ENCODE measurements at regions not wholly inside any gene's neighbourhood (a gene's known extent, or its start where the extent isn't known, plus 50 kb on each side); places are given as distances from the start of the nearest gene placed in this dataset.
A peak's percentile ranks its signal among the peaks of the same experiment; 100 is the strongest.

- no peak for TF ChIP-seq RERE (CRISPR knock-in tag; IDR thresholded peaks at IDR 0.05; ENCODE audit: low read depth)
- TF ChIP-seq ATF7 (IDR thresholded peaks at IDR 0.05), result no peak
- no peak for TF ChIP-seq ATF7 (CRISPR knock-in tag; IDR thresholded peaks at IDR 0.05)
- TF ChIP-seq ZNF335 (CRISPR knock-in tag; IDR thresholded peaks at IDR 0.05), result no peak
- TF ChIP-seq, protein P1, sequence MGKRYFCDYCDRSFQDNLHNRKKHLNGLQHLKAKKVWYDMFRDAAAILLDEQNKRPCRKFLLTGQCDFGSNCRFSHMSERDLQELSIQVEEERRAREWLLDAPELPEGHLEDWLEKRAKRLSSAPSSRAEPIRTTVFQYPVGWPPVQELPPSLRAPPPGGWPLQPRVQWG (CRISPR knock-in tag; IDR thresholded peaks at IDR 0.05; ENCODE audit: borderline replicate concordance, low read depth), result no peak
- no peak for TF ChIP-seq SALL2 (CRISPR knock-in tag; IDR thresholded peaks at IDR 0.05)
- TF ChIP-seq CSRNP1 (CRISPR knock-in tag; IDR thresholded peaks at IDR 0.05), result no peak
- TF ChIP-seq, protein P2, sequence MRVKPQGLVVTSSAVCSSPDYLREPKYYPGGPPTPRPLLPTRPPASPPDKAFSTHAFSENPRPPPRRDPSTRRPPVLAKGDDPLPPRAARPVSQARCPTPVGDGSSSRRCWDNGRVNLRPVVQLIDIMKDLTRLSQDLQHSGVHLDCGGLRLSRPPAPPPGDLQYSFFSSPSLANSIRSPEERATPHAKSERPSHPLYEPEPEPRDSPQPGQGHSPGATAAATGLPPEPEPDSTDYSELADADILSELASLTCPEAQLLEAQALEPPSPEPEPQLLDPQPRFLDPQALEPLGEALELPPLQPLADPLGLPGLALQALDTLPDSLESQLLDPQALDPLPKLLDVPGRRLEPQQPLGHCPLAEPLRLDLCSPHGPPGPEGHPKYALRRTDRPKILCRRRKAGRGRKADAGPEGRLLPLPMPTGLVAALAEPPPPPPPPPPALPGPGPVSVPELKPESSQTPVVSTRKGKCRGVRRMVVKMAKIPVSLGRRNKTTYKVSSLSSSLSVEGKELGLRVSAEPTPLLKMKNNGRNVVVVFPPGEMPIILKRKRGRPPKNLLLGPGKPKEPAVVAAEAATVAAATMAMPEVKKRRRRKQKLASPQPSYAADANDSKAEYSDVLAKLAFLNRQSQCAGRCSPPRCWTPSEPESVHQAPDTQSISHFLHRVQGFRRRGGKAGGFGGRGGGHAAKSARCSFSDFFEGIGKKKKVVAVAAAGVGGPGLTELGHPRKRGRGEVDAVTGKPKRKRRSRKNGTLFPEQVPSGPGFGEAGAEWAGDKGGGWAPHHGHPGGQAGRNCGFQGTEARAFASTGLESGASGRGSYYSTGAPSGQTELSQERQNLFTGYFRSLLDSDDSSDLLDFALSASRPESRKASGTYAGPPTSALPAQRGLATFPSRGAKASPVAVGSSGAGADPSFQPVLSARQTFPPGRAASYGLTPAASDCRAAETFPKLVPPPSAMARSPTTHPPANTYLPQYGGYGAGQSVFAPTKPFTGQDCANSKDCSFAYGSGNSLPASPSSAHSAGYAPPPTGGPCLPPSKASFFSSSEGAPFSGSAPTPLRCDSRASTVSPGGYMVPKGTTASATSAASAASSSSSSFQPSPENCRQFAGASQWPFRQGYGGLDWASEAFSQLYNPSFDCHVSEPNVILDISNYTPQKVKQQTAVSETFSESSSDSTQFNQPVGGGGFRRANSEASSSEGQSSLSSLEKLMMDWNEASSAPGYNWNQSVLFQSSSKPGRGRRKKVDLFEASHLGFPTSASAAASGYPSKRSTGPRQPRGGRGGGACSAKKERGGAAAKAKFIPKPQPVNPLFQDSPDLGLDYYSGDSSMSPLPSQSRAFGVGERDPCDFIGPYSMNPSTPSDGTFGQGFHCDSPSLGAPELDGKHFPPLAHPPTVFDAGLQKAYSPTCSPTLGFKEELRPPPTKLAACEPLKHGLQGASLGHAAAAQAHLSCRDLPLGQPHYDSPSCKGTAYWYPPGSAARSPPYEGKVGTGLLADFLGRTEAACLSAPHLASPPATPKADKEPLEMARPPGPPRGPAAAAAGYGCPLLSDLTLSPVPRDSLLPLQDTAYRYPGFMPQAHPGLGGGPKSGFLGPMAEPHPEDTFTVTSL (CRISPR knock-in tag; IDR thresholded peaks at IDR 0.05; ENCODE audit: borderline replicate concordance), result no peak
- TF ChIP-seq NFATC3 (CRISPR knock-in tag; IDR thresholded peaks at IDR 0.05), result no peak
- no peak for TF ChIP-seq ZNF7 (CRISPR knock-in tag; IDR thresholded peaks at IDR 0.05)
- no peak for TF ChIP-seq ZKSCAN1 (IDR thresholded peaks at IDR 0.05; ENCODE audit: low read length)
- peak; percentile 74 for TF ChIP-seq ZMYM3 (CRISPR knock-in tag; IDR thresholded peaks at IDR 0.05)
- TF ChIP-seq PHB2 (IDR thresholded peaks at IDR 0.05; ENCODE audit: partially characterized antibody), result no peak
Measured at GRCh38 chr16:85385463-85386331, 227.4 kb upstream of the GSE1 start (continued).
